ENCODE measurements at regions not wholly inside any gene's neighbourhood (a gene's known extent, or its start where the extent isn't known, plus 50 kb on each side); places are given as distances from the start of the nearest gene placed in this dataset.

- Histone ChIP-seq H3K4me3 (ENCODE audit: low read depth, low read length, poor library complexity, severe bottlenecking) (no peak overlapping the region), H4K20me1 (ENCODE audit: insufficient read depth, low read length) (no peaks in the 10 kb centered on the region), H3K36me3 (ENCODE audit: insufficient read depth, low read length) (no peaks in the 10 kb centered on the region), H3K9ac (ENCODE audit: low read length) (no peak overlapping the region), H3K4me1 (ENCODE audit: insufficient read depth, low read length, severe bottlenecking) (no peaks in the 10 kb centered on the region), H3K27ac (ENCODE audit: low read depth, low read length, poor library complexity, severe bottlenecking) (no peak overlapping the region), H2AFZ (ENCODE audit: low read length) (no peak overlapping the region), H3K4me2 (ENCODE audit: low read length) (no peak overlapping the region), H3K27me3 (ENCODE audit: insufficient read depth, low read length) (no peaks in the 10 kb centered on the region), H3K9me3 (ENCODE audit: low read length) (no peaks in the 10 kb centered on the region), H3K79me2 (ENCODE audit: insufficient read depth, low read length) (no peaks in the 10 kb centered on the region), H3F3A (ENCODE audit: insufficient read depth, low read length) (no peaks in the 10 kb centered on the region), H3K9me2 (ENCODE audit: low read depth, low read length) (no peaks in the 10 kb centered on the region)
- no peak for TF ChIP-seq EZH2 (IDR thresholded peaks at IDR 0.05; ENCODE audit: borderline replicate concordance, low read length)
Measured at GRCh38 chr9:13432904-13433303, 153.4 kb upstream of the MPDZ start.

GRCh38 chr9:13431692-13432091 lies 152.2 kb upstream of the MPDZ start:
- H3K9ac ChIP-seq (ENCODE audit: low read length): no peak overlapping the region
- H4K20me1 ChIP-seq (ENCODE audit: insufficient read depth, low read length): no peaks in the 10 kb centered on the region
- H3K4me2 ChIP-seq (ENCODE audit: low read length): no peak overlapping the region
- no peak overlapping the region for H3K27ac ChIP-seq (ENCODE audit: low read depth, low read length, poor library complexity, severe bottlenecking)
- no peak for TF ChIP-seq CTCF (IDR thresholded peaks at IDR 0.05; ENCODE audit: low read length)
- TF ChIP-seq EZH2 (IDR thresholded peaks at IDR 0.05; ENCODE audit: borderline replicate concordance, low read length): no peak
- no peak overlapping the region for H3K4me3 ChIP-seq (ENCODE audit: low read depth, low read length, poor library complexity, severe bottlenecking)
- H3K79me2 ChIP-seq (ENCODE audit: insufficient read depth, low read length): no peaks in the 10 kb centered on the region
- no peaks in the 10 kb centered on the region for H3K36me3 ChIP-seq (ENCODE audit: insufficient read depth, low read length)
- no peaks in the 10 kb centered on the region for H3K9me2 ChIP-seq (ENCODE audit: low read depth, low read length)
- no peaks in the 10 kb centered on the region for H3K27me3 ChIP-seq (ENCODE audit: insufficient read depth, low read length)
- no peak overlapping the region for H2AFZ ChIP-seq (ENCODE audit: low read length)
- no peaks in the 10 kb centered on the region for H3F3A ChIP-seq (ENCODE audit: insufficient read depth, low read length)
- no peaks in the 10 kb centered on the region for H3K4me1 ChIP-seq (ENCODE audit: insufficient read depth, low read length, severe bottlenecking)
- no peaks in the 10 kb centered on the region for H3K9me3 ChIP-seq (ENCODE audit: low read length)

- Histone ChIP-seq H3K4me2 (ENCODE audit: low read length) (no peak overlapping the region), H2AFZ (ENCODE audit: low read length) (no peak overlapping the region)
Measured at GRCh38 chr9:13431222-13431536, 151.7 kb upstream of the MPDZ start.

More at GRCh38 chr9:13431222-13431536, 151.7 kb upstream of the MPDZ start:
- Histone ChIP-seq H3K9me2 (ENCODE audit: low read depth, low read length) (no peaks in the 10 kb centered on the region), H3K4me3 (ENCODE audit: low read depth, low read length, poor library complexity, severe bottlenecking) (no peak overlapping the region), H3K27me3 (ENCODE audit: insufficient read depth, low read length) (no peaks in the 10 kb centered on the region), H4K20me1 (ENCODE audit: insufficient read depth, low read length) (no peaks in the 10 kb centered on the region), H3K36me3 (ENCODE audit: insufficient read depth, low read length) (no peaks in the 10 kb centered on the region), H3K4me1 (ENCODE audit: insufficient read depth, low read length, severe bottlenecking) (no peaks in the 10 kb centered on the region), H3K27ac (ENCODE audit: low read depth, low read length, poor library complexity, severe bottlenecking) (no peak overlapping the region), H3K9me3 (ENCODE audit: low read length) (no peaks in the 10 kb centered on the region), H3K79me2 (ENCODE audit: insufficient read depth, low read length) (no peaks in the 10 kb centered on the region), H3F3A (ENCODE audit: insufficient read depth, low read length) (no peaks in the 10 kb centered on the region), H3K9ac (ENCODE audit: low read length) (no peak overlapping the region)
- no peak for TF ChIP-seq CTCF (IDR thresholded peaks at IDR 0.05; ENCODE audit: low read length)
- TF ChIP-seq EZH2 (IDR thresholded peaks at IDR 0.05; ENCODE audit: borderline replicate concordance, low read length): no peak
